ENCODE measurements at regions not wholly inside any gene's neighbourhood (a gene's known extent, or its start where the extent isn't known, plus 50 kb on each side); places are given as distances from the start of the nearest gene placed in this dataset.

- H4K20me1 ChIP-seq (ENCODE audit: control insufficient read depth, extremely low read depth, insufficient read depth, low read length): no peaks in the 10 kb centered on the region
- dilution Hi-C loops (cut with MboI; ENCODE audit: extremely low pct_ligation_motif_present, low sequenced_read_pairs): no loop called here
- no peak overlapping the region for H3K27ac ChIP-seq (ENCODE audit: control insufficient read depth, insufficient read depth, low read length)
- no peaks in the 10 kb centered on the region for H3K79me2 ChIP-seq (ENCODE audit: control insufficient read depth, insufficient read depth, low read length)
- no peaks in the 10 kb centered on the region for H3K27me3 ChIP-seq (ENCODE audit: control insufficient read depth, extremely low read depth, insufficient read depth, low read length)
- DNase-seq (ENCODE audit: low read depth, low spot score): no peak
- TF ChIP-seq CTCF (optimal IDR thresholded peaks at IDR 0.05 in 1 of 3, IDR thresholded peaks at IDR 0.05 in 1 of 3, conservative IDR thresholded peaks at IDR 0.05 in 1 of 3; ENCODE audit: extremely low read depth in 1 of 3, insufficient read depth in 2 of 3, low read length in 3 of 3): no peak
- no peak for TF ChIP-seq EZH2 (IDR thresholded peaks at IDR 0.05; ENCODE audit: low read length)
- no peak overlapping the region for H3K9ac ChIP-seq (ENCODE audit: control insufficient read depth, extremely low read depth, insufficient read depth, low read length)
- H3K36me3 ChIP-seq (ENCODE audit: control insufficient read depth in 2 of 2, extremely low read depth in 1 of 2, insufficient read depth in 2 of 2, low read length in 2 of 2): no peaks in the 10 kb centered on the region
- H3K9me1 ChIP-seq (ENCODE audit: control insufficient read depth, extremely low read depth, insufficient read depth, low read length): no peaks in the 10 kb centered on the region
- H3K9me3 ChIP-seq (ENCODE audit: control insufficient read depth, low read depth, low read length): no peaks in the 10 kb centered on the region
- no peak overlapping the region for H3K4me2 ChIP-seq (ENCODE audit: control insufficient read depth, extremely low read depth, insufficient read depth, low read depth, low read length)
- H3K4me1 ChIP-seq (ENCODE audit: control insufficient read depth, extremely low read depth, insufficient read depth, low read length): no peaks in the 10 kb centered on the region
- no peak overlapping the region for H3K4me3 ChIP-seq (ENCODE audit: control insufficient read depth in 2 of 3, extremely low read depth in 1 of 3, insufficient read depth in 2 of 3, low read depth in 1 of 3, low read length in 3 of 3)
- H2AFZ ChIP-seq (ENCODE audit: control insufficient read depth, low read length): no peak overlapping the region
- no peak for FAIRE-seq
Observed at GRCh38 chr7:9226500-9226899, 793.1 kb downstream of the NXPH1 start.

GRCh38 chr7:9231630-9232121 is 798.3 kb downstream of the NXPH1 start:
- no peaks in the 10 kb centered on the region for H3K4me1 ChIP-seq (ENCODE audit: control insufficient read depth, extremely low read depth, insufficient read depth, low read length)
- FAIRE-seq (no peak), DNase-seq (ENCODE audit: low read depth, low spot score) (no peak)
- H3K9ac ChIP-seq (ENCODE audit: control insufficient read depth, extremely low read depth, insufficient read depth, low read length): no peak overlapping the region
- H3K4me2 ChIP-seq (ENCODE audit: control insufficient read depth, extremely low read depth, insufficient read depth, low read depth, low read length): no peak overlapping the region
- H2AFZ ChIP-seq (ENCODE audit: control insufficient read depth, low read length): no peak overlapping the region
- no peaks in the 10 kb centered on the region for H3K9me1 ChIP-seq (ENCODE audit: control insufficient read depth, extremely low read depth, insufficient read depth, low read length)
- dilution Hi-C loops (cut with MboI; ENCODE audit: extremely low pct_ligation_motif_present, low sequenced_read_pairs): no loop called here
- no peak overlapping the region for H3K27ac ChIP-seq (ENCODE audit: control insufficient read depth, insufficient read depth, low read length)
- no peaks in the 10 kb centered on the region for H3K36me3 ChIP-seq (ENCODE audit: control insufficient read depth in 2 of 2, extremely low read depth in 1 of 2, insufficient read depth in 2 of 2, low read length in 2 of 2)
- no peak overlapping the region for H3K4me3 ChIP-seq (ENCODE audit: control insufficient read depth in 2 of 3, extremely low read depth in 1 of 3, insufficient read depth in 2 of 3, low read depth in 1 of 3, low read length in 3 of 3)
- H3K9me3 ChIP-seq (ENCODE audit: control insufficient read depth, low read depth, low read length): no peaks in the 10 kb centered on the region
- TF ChIP-seq CTCF (optimal IDR thresholded peaks at IDR 0.05 in 1 of 3, IDR thresholded peaks at IDR 0.05 in 1 of 3, conservative IDR thresholded peaks at IDR 0.05 in 1 of 3; ENCODE audit: extremely low read depth in 1 of 3, insufficient read depth in 2 of 3, low read length in 3 of 3) (no peak), EZH2 (IDR thresholded peaks at IDR 0.05; ENCODE audit: low read length) (no peak)
- no peaks in the 10 kb centered on the region for H4K20me1 ChIP-seq (ENCODE audit: control insufficient read depth, extremely low read depth, insufficient read depth, low read length)
- no peaks in the 10 kb centered on the region for H3K27me3 ChIP-seq (ENCODE audit: control insufficient read depth, extremely low read depth, insufficient read depth, low read length)
- H3K79me2 ChIP-seq (ENCODE audit: control insufficient read depth, insufficient read depth, low read length): no peaks in the 10 kb centered on the region

All from keratinocyte (primary cell).